ENCODE measurements at regions not wholly inside any gene's neighbourhood (a gene's known extent, or its start where the extent isn't known, plus 50 kb on each side); places are given as distances from the start of the nearest gene placed in this dataset.
"Not testable (repeated sequence)": the region's sequence is repeated elsewhere in the genome, so short reads cannot be mapped to it uniquely, and the experiment has no call there.

DNA sequence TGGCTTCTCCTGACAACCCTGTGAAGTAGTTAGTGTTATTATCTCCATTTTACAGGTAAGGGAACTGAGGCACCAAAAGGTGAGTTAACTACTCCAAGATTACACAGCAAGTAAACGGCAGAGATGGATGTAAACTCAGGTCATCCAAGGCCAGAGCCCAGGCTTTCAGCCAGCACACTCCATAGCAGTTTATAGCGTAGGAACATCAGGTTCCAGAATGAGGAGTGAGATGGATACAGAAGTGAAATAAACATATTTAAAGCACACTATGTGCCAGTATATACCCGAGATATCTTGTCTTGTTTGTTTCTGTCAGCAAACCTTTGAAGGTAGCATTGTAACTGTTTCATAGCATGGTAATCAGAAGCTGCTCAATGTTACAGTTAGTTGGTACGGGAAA, 279.0 kb downstream of the OXSM start:
- DNase-seq (ENCODE audit: low spot score) = no peak

DNA sequence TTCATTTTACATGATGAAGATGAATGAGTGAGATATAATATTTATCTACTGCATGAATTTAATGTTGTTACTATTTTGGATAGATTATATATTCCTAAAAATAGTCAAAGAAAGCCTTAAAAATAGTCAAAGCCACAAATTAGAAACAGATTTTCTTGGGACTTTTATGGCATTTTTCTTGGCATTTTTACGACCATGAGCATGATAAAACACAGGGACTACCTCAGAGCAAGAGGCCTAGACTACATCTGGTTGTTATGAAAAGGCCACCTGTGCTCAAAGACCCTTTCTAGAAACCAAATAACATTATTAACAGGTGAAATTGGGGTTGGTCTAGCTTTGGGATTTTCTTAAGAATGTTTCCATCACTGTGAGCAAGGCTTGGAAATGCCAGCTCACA, 281.0 kb downstream of the OXSM start:
- DNase-seq (ENCODE audit: low spot score) = no peak

DNA sequence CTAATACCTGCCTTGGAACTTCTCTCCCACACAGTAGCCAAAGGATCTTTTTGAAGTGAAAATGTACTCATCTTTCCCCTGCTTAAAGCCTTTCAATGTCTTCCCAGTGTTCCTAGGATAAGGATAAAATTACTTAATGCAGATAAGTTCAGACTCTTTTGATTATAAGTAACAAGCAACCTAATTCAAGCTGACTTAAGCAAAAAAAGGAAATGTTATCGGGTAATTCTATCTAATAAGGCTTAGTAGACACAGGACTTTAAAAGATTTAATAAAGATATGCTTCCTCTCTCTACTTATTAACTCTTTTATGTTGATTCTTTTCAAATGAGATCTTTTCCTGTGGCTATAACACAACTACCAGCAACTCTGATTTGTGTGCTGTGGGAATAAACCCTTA, 284.2 kb downstream of the OXSM start:
- no peak for DNase-seq (ENCODE audit: low spot score)

DNA sequence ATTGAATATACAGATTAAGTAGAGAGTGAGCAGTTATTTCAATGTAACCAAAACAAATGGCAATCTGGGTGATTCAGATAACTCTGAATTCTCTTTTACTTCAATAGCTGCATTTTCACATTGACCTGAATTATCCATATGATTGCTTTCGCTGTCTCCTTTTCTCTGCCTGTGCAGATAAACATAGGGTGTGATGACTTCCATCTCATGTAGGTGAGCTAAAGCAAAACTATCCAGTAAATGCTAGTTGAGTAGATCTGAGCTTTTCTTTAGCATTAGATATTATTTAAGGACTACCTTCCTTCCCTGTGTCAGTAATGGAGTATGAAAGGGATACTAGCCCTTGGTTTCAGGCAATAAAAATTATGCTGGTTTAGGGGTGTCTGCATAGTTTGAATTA, 288.6 kb downstream of the OXSM start:
- DNase-seq (ENCODE audit: low spot score) = no peak

DNA sequence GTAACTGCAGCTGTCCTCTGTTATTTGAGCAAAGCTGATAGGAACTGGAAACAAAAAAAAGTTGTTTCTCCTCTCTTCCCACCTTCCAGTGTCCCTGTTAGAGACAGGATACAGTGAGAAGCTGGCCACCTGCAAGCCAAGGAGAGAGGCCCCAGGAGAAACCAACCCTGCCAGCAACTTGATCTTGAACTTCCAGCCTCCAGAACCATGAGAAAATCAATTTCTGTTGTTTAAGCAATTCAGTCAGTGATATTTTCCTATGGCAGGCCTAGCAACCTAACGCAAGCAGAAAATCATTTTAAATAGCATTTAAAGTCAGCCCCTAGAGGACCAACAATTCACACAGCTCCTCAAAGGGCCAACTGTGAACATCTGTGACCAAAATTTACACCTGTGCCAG, 291.3 kb downstream of the OXSM start:
- no peak for DNase-seq (ENCODE audit: low spot score)

DNA sequence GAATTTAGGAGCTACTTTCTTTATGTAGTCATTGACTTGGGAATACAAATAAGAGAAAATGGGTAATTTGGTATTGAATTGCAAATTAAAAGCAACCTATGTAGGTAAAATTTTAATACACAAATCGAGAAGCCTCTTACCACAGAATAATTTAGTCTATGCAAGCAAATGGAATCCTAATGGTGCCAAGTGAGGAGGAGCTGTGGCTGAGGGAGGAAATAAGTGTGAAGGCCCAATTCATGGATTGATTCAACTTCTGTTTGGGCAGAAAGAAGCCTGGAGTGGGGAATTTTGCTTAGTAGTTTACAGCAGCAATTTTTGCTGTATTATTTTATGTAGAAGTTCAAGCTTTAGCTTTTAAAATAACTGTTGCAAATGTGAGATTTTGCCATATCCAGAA, 291.9 kb downstream of the OXSM start:
- no peak for DNase-seq (ENCODE audit: low spot score)

DNA sequence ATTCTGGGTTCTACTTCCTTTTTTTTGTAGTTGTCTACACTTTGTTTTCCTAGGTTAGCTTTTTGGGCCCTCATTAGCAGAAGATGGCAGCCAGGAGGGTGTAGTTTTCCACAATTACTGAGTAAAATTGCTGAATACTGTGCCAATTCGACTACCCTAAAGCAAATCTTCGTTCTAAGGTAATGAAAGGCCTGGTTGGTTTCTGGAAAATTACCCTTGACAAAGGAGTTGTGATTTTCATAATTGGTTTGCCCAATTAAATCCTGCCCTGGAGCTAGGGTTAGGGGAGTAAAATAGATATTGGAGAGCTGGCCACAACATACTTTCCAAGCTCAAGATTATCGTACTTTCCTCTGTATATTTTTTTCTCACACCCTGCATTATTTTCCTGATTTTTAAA, 293.0 kb downstream of the OXSM start:
- DNase-seq (ENCODE audit: low spot score) = no peak

DNA sequence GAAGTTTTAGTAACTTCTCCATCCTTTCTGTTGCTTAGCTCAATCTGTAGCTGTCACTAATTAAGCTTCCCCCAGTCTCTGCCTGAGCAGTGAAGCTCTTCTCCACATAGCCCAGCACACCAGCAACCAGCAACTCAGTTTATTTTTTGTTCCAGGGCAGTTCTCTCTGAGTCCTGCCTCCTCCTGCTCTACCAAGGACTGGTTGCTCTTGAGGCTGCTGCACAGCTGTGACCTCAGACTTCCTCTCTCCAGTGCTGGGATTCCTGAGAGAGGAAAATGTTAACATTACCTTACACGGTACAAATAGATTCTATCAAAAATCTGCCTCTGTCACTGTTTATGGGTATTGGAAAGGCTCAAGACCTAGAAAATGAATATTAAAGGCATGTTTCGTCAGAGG, 294.7 kb downstream of the OXSM start:
- no peak for DNase-seq (ENCODE audit: low spot score)

DNA sequence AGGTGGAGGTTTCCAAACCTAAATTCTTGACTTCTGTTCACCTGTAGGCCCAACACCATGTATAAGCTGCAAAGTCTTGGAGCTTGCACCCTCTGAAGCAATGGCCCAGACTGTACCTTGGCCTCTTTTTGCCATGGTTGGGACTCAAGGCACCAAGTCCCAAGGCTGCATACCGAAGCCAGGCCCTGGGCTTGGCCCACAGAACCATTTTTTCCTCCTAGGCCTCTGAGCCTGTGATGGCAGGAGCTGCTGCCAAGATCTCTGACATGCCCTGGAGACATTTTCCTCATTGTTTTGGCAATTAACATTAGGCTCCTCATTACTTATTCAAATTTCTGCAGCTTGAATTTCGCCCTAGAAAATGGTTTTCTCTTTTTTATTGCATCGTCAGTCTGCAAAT, 297.9 kb downstream of the OXSM start:
- DNase-seq (ENCODE audit: low spot score) = no peak

DNA sequence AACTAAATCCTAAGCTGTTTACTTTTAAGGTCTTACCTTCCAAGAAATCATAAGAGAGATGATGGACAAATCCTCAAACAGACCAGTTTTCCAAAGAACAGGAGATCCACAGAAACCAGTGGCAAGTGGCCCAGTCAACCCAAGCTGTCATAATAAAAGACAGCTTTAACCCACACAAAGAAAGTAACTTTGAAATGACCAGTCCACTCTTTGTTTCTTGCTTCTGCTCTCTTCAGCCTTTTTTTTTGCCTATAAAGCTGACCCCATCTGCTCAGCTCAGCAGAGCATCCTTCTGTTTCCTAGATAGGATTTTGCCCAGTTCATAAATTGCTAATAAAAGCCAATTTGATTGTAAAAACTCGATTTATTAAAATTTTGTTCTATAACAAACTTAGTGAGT, 299.4 kb downstream of the OXSM start:
- no peak for DNase-seq (ENCODE audit: low spot score)

DNA sequence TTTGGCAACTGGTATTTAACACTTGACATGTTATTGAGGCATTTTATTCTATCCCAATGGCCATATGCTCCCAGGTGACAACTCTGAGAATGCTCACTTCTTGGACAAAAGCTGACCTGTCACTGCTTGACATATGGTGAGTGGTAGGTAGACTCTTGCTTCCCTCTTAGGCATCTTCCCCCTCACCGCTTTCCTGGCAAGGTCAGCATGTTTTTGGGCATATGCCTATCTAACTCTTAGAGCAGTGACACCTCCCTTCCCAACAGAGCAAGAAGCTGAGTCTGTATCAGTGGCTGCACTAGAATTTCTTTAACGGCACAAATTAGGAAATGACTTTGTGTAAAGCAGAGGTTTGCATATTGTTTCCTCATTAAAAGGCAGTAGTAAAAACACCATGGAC, 300.7 kb downstream of the OXSM start:
- DNase-seq (ENCODE audit: low spot score) = no peak

DNA sequence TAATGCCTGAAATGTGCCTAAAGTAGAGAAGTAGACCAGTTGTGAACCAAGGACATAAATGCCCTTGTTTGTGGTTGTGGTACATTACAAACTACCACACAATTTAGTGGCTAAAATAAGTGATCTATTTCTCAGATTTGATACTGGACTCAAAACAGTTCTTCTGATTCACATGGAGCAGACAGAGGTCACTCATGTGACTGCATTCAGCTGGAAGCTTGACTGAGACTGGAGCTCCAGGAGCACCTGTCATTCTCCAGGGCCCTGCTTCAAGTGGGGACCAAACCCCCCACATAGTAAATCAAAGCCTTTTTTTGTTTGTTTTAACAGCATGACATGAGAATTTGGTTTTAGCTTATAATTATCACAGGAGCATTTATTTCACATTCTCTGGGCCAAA, 301.2 kb downstream of the OXSM start:
- no peak for DNase-seq (ENCODE audit: low spot score)

DNA sequence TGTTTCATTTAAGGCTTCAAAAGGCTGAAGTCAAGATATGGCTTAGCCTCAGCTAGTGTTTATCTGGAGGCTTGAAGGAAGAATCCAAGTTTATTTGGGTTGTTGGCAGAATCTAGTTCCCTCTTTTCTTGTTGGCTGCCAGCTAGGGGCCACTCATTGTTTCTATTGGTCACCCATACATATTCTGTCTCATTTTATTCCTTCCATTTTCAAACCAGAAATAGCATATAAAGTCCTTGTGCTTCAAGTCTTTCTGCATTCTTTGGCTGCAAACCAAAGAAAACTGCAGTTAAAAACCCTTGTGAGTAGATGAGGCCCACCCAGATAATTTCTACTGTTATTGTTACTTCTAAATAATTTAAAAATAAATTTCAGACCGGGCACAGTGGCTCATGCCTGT, 301.7 kb downstream of the OXSM start:
- DNase-seq (ENCODE audit: low spot score) = no peak

DNA sequence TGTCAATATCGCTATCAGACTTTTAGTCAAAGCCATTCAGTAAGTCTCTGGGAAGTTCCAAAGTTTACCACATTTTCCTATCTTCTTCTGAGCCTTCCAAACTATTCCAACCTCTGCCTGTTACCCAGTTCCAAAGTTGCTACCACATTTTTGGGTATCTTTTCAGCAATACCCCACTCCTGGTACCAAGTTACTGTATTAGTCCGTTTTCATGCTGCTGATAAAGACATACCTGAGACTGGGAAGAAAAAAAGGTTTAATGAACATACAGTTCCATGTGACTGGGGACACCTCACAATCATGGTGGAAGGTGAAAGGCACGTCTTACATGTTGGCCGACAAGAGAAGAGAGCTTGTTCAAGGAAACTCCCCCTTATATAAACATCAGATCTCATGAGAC, 307.2 kb downstream of the OXSM start:
- DNase-seq (ENCODE audit: low spot score) = not testable (repeated sequence)

DNA sequence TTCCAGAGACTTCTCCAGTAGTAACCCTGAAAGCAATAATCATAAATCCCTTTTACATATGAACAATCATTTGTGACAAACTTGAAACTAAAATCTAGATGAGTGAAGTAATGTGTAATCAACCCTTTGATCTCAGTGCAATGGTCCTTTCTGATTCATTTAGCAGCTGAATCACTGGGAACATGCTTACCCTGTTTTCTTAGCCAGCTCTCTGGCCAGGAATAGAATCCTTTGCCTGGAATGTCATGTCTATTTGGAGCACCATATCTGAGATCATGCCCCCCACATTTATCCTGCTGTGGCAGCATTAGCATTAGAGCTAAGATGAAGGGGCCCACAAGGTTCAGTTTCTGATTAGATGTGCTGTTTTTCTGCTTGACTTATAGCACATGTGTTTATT, 309.8 kb downstream of the OXSM start:
- no peak for DNase-seq (ENCODE audit: low spot score)

DNA sequence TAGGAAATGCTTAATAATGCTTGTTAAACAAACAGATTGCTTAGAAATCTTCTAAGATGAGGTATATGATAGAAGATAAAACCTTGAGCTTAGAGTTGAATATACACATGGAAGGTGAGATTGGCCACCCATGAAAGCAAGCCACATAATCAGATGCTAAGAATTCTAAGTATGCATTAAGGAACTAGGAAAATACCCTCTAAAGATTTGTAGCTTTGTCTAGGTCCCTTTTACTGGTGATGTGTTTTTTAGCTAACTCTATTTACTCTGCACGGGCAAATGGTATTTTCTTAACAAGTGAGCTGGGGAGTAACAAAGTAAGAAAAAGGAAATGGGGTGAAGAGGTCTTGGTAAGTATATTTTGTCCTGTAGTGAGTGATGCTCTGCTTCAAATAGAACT, 310.3 kb downstream of the OXSM start:
- no peak for DNase-seq (ENCODE audit: low spot score)

DNA sequence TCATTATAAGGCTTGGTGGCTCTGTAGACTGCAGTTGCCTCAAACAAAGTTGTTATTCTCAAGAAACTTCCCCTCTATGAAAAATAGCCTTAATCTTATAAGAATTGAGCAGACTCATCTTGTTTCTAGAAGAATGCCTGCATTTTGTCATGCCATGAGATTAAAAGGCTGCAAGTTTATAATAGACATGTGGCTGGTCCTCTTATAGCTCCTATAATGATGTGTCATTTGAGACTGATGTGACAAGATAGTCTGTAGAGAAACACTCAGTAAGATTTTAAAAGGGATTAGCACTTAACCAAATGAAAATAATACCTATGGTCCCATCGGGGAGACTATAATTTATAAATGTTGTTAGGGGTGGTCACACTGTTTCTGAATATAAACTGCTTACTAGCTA, 312.5 kb downstream of the OXSM start:
- DNase-seq (ENCODE audit: low spot score) = no peak

DNA sequence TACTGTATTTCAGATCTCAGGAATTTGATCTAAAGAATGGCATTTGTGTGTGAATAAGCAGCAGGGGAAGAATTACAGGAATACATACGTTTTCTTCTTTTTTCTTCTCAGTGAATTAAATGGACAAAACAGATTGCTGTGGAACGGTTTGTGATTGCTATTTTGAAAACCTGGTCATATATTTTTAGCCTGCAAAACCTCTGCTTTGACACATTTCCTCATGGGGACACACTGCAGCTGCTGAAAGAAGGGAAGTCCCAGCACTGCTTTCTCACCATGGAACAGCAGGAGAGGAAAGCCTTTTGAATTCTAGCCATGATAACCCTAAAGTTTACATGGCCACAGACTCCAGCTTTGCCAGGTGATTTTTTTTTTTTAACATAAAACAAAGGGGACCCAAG, 315.0 kb downstream of the OXSM start:
- DNase-seq (ENCODE audit: low spot score) = no peak

DNA sequence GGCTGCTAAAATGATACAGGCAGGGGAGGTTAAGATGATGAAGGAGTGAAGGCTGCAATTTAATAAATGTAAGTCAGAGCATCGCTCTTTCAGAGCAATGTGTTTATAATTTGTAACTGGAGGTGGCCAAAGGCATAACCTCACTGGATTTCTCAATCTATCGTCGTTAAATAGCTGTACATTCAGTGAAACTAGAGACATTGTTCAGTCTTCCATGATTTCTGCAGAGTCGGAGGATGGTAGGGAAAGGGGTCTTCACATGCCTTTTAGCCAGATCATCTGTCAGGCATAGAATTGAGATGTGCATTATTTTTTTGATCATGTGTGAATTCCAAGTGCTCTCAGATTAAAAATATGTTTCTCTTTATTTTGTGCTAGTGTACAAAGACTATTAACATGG, 315.4 kb downstream of the OXSM start:
- no peak for DNase-seq (ENCODE audit: low spot score)

DNA sequence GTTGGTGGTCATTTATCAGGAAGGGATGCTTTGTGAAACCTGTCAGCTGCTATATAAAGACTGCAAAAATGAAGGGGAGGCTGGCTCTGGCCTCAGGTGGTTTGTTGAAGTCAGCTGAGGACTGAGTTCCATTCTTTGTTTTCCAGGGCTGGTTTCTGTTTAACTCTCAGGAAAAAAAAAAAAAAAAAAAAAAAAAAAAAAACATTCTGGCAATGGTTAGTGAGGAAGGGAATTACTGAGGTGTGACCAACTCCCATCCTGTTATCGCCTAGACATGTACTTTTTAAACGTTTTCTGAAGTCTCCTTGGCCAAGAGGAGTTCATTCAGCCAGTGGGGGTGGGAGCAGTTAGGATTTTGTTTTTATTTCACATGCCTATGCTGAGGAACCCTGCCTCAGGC, 316.3 kb downstream of the OXSM start:
- DNase-seq (ENCODE audit: low spot score) = no peak

DNA sequence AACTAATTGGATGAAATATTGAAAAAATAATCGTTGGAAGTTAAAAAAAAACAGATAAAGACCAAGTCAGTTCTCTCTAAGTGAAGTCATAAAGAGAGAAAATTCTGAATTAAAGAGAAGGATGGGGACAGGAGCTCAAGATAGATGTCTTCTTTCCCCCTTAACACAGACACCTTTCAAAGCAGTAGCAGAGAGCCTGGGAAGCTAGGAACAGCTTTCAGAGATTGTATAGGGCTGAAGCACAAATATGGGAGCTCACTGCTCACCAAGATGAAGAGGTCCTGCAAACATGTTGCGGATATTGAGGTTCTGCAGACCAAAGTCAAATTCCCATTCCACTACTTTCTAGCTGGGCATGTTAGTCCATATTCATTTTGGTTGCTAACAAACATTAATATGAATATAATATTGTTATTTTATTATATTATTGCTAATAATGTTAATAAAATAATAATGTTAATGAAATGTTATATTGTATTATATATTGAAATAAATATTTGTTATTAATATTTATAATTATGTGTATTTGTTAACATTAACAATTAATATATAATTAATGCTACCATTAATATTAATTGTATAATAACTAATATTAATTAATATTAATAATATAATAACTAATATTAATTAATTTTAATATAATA, 319.1 kb downstream of the OXSM start:
- DNase-seq (ENCODE audit: low spot score) = no peak

DNA sequence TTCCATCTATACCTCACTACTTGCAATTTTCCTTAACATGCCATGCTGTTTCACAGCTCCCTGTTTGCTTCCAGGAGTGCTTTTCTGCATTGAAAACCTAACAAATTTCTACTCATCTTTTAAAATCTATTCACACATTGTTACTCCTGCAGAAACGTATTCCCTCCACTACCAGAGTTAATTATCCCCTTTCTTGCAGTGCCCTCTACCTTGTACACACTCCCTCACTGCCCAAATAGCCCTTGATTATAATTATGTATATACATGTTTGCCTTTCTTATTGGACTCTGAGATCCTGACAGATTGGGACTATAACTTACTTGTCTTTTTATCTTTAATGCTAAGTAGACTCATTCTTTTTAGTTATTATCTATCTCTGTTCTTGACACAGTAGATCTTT, 325.0 kb downstream of the OXSM start:
- no peak for DNase-seq (ENCODE audit: low spot score)

DNA sequence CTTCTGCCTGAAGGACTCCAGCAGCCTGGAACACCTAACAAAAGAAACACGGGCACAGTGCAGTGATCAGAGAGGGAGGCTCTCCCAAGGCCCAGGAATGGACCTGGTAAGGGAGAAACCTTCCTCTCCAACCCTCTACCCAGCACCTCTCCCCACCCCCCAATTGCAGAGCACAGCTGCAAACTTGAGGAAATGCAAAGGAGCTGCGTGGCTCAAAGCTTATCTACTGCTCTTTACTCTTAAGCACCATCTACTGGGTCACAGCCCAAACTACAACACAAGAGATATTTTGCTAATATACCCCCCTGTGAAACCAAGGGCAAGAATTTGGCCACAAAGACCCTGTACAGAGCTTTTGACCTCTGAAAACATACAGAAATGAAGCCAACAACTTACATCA, 328.3 kb downstream of the OXSM start:
- no peak for DNase-seq (ENCODE audit: low spot score)

DNA sequence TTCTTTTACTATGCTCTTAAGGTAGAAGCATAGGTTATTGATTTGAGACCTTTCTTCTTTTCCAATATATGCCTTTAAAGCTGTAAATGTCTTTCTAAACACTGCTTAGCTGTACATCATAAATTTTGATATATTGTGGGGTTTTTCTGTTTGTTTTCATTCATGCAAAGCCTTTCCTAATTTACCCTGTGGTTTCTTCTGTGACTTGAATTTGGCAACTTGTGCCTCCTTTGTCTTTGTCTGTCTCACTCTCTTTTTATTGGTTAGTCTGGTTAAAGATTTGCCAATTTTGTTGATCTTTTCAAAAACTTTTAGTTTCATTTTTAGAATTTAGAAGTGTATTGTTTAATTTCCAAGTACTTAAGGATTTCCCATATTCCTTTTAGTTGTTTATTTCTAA, 343.1 kb downstream of the OXSM start:
- no peak for DNase-seq (ENCODE audit: low spot score)

DNA sequence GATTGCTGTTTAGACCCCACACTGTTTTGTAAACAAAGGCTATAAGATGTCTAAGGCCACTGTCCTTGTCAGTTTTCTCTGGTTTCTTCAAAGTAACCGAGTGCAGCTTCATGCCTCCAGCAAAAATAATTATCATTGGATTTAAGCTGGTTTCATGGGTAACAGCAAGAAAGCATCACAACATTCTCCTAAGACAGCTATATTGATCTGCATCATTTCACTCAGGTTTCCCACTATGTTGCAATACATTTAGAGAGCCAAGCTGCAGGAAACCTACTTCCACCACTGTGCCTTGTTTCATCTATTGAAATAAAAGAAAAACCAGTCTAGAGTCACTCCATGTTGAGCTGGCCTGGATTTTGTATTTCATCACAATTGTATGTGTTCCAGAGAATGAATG, 351.4 kb downstream of the OXSM start:
- no peak for DNase-seq (ENCODE audit: low spot score)
